HG02943 (cell line): ENCODE measurements at regions not wholly inside any gene's neighbourhood (a gene's known extent, or its start where the extent isn't known, plus 50 kb on each side); places are given as distances from the start of the nearest gene placed in this dataset.

Experiments
- ATAC-seq: cut with Tn5 transposase; IDR thresholded peaks from one replicate; pipeline ENCODE4 v1.9.1; 2021; ENCODE audit warnings: mild to moderate bottlenecking, low read depth, moderate library complexity; ENCODE audit not compliant: unreplicated experiment

DNA sequence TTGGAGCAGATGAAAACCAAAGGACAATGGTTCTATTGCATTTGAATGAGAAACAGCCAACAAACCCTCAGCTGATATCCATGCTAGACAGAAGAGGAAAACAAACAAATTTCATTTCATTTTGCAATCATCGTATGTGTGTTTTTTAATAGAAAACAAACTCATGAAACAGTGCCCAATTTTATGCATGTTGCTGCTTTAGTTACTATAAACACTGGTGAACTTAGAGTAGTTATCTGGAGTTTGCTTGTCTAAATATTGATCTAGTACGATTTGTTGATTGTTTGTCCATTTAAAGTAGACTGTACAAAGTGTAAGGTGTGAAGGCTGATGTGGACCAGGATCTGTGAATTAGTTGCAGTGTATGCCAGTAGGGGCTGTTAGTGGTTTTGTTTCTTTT is 166.6 kb downstream of the KITLG start:
- ATAC-seq = no peak

DNA sequence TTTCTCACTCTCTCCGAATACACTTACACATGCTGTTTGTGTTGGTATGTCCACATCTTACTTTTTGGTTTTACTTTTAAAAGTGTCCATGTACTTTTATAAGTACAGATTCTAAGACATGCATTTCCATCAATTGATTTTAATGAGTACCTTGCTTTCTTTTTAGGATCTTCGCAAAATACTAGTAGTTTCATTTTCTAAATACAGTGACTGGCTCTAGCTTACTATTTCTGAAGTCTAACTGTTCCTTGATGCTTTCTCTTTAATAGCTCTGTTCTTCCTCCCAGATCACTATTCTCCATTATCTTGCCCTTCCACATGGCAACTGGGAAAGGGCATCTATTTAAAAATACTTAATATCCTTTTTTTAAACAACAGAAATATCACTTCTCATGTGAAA is 164.1 kb downstream of the KITLG start:
- no peak for ATAC-seq

DNA sequence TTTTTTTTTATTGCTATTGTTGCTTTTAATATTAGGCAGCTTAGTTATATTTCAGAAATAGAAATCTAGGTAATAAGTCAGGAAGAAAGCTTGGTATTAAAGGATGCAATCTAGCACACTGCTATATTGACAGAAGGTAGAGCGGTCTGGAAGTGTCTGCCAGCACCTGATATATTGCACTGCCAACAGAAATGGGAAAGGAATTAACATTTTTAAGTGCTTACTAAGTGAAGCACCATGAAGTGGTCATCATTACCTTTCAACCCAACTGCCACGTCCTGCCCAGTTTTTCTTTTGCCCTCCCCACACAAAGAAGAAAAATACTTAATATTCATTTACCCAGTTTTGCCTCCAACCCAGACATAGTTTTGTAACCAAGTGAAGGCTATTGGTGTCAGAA is 163.5 kb downstream of the KITLG start:
- ATAC-seq = no peak

DNA sequence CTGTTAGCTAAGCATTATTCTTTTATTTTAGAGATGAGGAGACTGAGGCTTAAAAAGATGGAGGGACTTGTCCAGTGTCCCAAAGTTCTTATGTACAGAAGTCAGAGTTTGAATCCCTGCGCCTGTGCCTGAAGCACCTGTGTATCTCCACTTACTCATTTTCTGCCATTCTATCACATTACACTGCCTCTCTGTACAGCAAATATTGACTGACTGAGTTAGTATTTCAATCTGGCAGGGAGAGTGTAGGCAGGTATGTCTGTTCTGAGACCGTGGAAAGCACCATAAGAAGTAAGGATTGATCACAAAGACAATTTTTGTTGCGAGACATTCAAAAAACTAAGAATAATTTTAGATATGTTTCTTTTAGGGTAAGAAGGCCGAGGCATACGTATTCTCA is 162.7 kb downstream of the KITLG start:
- ATAC-seq = no peak

DNA sequence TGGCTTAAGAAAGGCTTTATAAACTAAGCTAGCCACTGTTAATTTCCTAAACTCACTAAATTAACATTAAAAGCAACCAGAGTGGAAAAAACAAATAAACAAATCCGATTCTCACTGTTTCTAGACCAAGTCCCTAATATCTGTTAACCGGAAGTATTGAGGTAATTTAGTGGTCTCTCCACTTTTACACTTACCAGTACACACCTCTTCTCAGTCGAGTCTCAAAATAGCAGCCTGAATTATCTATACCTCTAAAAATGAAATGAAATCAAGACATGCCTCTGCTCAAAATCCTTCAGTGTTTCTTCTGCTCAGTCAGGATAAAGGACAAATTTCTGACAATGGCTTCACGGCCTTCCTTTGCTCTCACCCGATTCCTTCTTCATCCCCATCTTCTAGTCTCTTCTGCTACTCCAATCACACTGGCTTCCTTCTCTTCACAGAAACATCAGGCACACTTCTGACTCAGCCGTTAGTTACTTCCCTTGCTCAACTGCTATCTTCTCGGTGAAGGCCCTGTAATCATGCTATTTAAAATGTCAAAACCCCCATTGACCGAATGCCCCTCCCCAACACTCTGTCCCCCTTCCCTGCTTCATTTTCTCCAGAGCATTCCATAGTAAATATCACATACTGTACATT is 161.3 kb downstream of the KITLG start:
- ATAC-seq = no peak

DNA sequence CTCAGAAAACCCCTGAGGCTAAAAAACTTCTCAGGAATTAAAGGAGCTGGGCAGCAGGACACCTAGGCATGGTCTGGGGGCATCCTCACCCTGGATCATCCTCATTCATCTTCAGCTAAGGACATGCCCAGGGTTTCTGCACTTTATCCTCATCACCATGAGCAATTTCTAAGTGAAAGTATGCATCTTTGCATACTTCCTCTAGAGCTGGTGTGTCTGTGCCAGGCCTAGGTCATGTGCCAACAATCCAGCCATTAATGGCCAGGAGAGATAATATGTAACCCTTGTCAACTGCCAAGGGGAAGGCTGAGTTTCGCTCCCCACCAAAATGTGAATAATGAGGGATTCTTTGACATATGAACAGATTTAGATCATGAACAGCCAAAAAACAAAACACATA is 160.5 kb downstream of the KITLG start:
- ATAC-seq = no peak

DNA sequence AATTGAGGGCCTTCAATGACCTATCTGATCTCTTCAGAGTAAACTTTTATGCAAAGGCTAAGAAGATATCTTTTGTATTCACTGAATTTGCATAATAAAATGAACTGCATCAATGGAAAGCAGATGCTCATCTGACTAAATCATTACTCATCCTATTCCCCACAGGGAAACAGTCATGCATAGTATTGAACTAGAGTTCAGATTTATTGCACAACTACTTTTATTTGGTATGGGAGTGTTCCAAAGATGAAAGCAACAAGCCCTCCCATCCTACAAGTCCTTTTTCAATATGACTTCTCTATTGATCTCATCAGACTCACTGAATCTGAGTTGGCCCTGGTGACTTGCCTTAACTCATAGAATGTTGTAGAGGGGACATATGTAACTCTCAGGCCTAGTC is 159.8 kb downstream of the KITLG start:
- no peak for ATAC-seq

DNA sequence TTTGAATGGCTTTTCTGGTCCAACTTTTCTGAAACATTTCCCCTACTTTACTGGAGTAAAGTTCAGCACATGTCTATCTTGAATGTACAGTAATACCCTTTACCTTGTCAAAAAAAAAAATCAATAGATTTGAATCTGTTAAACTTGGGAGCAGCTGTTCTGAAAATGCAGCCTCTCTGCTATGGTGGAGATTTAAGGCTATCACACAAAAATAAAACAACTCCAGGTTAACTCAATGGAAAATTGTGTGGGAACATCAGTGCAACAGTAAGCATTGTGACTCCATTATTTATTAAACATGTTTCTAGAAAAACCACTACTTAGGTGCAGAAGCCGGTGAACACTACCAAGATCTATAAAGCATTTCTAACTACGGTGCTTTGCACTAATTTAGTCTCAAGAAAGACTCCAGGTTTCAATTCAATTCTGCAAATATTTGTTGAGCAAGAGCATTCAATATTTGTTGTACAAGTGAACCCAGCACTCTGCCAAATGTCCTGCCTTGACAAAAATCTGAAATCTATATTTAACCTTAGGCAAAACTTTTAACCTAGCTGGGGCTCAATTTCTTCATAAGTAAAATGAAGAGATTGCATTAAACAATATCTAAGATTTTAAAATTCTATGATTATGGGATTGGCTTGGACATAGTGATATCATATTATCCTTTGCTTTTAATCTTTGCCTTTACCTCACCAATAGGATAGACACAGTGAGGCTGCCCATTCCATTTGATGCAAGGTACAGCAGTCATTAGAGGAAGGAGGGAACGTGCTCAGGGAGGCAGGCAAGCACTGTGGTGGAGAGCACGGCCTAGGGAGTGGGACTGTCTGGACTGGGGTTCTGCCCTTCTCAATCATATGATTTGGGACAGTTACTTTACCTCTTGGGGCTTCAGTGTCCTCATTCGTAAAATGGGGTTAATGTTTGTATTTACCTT is 155.2 kb downstream of the KITLG start:
- ATAC-seq = no peak

DNA sequence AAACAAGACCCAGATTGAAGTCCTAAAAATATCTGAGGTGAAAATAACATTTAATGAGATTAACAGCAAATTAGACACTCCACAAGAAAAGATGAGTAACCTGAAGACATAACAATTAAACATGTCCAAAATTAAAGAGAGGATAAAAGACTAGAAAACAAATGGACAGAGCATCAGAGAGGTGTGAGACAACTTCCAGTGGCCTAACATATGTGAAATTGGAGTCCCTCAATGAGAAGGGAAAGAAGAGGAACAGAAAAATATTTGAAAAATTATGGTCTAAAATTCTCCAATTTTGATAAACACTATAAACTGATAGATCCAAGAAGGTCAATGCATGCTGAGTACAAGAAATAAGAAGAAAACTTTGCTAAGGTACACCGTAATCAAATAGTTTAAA is 151.9 kb downstream of the KITLG start:
- ATAC-seq = no peak

DNA sequence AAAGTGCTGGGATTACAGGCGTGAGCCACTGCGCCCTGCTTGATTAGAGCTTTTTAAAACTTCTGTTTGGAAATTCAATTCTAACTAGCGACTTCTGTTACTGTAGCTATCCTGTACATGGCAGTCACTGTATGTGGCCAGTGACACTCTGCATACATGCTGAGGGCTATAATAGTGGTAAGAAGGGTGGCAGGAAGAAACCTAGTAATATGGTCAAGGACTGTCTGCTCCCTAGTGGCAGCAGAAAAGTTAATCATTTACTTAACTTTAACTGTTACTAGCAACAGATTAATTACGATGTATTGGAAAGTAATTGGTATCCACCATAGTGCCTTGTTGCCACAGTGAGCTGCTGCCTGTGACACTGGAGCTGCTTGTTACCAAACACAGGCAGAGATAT is 149.0 kb downstream of the KITLG start:
- no peak for ATAC-seq

DNA sequence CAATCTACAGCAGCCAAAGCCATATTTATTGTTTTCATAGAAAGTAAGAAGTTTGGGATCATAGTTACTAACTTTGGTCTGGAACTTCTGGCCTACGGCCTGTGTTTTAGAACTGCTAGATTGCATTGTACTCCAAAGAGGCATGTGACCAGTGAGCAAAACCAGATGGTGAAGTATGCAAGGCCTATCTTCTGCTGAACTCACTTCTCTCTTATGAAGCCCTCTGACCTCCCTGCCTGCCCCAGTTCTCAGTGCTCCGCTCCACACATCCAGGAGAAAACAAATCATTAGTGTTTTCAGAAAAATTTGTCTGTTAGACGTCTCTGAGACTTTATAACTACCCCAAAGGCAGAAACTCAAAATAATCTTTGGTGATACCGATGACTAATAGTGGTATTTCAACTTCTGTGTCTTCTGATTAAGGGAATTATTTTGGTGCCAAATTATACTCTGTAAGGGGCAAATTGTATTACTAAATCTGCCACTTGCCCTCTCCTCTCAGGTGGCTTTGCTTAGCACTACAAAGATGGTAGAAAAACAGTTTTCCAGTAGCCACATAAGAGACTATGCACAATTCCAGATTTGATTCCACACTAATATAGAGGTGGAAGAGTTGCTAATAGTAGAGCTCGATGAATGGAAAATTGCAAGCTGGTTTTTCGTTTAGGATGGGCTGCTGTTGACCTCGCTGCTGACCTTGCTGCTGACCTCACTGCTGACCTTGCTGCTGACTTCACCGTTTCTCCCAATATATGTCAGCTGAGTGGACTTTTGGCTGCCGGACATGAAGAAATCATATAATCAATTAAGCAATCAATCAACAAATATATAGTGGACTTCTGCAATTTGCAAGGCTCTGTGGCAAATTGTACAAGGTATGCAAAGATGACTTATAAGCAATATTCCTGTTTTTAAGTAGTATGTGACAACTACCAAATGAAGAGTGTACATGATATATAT is 147.5 kb downstream of the KITLG start:
- no peak for ATAC-seq

DNA sequence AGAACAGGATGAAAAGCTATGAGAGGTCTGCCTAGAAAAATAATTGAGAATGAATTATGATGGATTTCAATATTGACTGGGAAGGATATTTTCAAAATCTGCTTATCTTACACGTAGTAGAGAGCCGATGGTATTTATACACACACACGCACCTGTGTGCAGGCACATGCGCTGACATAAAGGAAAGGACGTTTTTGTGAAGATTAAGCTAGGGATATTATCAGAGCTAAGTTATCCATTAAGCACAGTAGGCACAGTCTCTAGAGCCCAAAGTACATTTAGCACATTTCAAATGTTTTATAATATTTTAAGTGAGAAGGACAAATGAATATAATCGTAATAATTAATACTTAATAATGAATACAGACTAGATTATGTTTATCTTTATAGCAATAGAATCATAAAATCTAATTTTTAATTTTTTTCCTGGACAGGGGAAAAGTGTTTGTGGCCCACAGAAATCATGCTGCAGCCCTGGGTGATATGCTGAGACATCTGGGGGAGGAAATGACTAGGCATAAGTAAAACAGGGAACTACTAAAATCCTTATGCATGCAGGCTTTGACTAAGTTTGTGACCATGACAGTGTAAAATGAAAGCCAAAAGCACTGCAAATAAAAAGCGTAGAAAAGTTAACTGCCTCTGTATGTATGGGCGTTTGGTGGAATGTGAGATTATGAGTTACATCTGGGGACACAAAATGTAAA is 146.1 kb downstream of the KITLG start:
- no peak for ATAC-seq

DNA sequence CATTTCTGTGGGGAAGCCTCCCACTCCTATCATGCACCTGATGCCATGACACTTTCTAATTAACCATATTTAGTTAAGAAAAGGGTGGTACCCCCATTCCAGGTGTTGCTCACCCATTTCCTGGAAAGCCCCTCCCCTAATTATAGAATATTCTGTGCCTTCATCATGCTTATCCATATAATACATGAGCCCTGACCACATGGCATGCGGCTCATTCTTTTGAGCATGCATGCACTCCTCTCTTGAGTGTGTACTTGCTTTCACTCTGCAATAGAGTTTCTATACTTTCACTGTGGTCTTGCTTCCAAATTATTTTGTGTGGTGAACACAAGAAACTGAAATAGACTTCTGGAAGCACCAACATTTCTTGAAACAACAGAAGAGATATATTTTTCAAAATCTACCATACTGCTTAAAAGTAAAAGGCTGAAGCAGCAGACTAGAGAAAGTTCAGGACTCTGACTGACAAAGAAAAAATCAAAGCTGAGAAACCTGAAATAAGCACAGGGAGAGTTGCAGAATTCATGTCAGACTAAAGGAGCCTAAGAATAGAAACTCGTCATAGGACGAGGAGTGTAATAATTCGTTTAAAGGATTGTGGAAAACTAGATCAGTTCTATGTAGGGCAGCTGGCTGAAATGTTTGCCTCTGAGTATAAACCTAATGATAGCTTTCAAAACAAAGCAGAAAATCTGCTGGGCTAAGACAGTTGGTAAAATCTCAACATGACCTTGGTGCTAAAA is 144.8 kb downstream of the KITLG start:
- ATAC-seq = no peak

DNA sequence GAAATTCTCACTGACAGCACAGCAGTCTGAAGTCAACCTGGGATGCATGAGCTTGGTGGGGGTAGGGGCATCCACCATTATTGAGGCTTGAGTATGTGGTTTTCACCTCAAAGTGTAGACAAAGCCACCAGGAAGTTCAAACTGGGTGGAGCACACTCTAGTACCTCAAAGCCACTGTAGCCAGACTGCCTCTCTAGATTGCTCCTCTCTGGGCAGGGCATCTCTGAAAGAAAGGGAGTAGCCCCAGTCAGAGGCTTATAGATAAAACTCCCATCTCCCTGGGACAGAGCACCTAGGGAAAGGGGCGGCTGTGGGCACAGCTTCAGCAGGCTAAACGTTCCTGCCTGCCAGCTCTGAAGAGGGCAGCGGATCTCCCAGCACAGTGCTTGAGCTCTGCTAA is 143.0 kb downstream of the KITLG start:
- no peak for ATAC-seq
